HG03139 (cell line): ENCODE measurements at regions not wholly inside any gene's neighbourhood (a gene's known extent, or its start where the extent isn't known, plus 50 kb on each side); places are given as distances from the start of the nearest gene placed in this dataset.
"Not testable (repeated sequence)": the region's sequence is repeated elsewhere in the genome, so short reads cannot be mapped to it uniquely, and the experiment has no call there.

Experiments used
- ATAC-seq: cut with Tn5 transposase; IDR thresholded peaks from one replicate; pipeline ENCODE4 v1.9.1; 2021; ENCODE audit not compliant: unreplicated experiment

DNA sequence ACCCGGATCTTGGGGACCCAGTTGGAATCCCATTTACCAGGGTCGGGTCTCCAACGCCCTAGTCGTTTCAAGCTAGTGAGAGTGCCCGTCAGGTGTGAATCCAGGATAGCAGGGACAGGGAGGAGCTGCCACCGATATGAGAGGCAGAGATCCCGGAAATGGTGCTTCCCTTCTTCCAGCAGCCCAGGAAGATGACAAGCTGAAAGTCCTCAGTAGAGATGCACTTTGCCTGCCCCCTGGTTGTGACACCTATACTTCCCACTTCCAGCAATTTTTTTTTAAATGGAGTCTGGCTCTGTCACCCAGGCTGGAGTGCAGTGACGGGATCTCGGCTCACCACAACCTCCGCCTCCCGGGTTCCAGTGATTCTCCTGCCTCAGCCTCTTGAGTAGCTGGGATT lies 503.0 kb downstream of the NTRK3 start:
- no peak for ATAC-seq

DNA sequence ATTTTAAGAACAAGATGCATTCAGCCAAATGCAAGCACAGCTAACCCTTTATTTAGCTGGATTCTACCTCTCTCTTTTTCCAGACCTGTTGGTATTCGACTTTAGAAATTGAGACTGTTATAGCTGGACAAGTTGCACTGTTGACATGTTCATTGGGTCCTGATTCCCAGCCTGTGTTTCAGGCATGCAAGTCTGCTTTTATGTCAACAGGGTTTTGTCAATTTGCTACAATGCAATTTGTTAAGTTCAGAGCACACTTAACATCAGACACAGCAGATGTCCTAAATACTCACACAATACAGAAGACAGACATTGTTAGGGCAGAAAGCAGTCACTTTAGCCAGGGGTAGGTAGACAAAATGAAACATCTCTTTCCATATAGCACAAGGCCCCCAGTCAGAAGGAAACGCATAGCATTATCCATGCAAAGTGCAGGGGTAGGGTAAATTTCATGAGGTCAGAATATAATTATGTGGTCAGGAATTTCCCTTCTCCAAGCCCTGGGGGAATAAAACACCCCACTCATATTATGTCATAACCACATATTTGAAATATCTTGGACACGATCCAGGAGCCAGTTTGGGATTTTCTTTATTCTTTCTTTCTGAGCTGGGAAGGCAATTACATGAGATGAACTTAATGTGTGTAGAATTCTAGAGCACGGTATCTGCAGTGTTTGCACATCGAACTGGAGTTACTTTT lies 504.1 kb downstream of the NTRK3 start:
- ATAC-seq: no peak

DNA sequence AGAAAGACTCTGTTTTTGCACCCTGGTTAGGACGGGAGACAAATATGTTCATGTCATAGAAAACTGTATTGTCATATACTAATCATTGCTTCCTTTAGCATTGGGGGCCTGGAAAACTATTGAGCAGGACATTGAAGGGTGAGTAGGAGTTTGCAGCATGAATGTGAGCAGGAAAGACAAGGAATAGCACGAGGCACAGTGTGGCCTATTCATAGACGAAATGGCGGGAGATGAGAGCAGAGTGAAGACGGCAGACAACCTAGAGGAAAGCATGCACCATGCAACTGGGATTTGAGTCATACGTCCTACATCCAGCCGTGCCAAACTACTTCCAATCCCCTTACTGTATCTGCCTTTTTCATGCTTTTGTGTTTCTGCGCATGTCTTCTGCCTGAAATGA lies 508.1 kb downstream of the NTRK3 start:
- ATAC-seq: no peak

DNA sequence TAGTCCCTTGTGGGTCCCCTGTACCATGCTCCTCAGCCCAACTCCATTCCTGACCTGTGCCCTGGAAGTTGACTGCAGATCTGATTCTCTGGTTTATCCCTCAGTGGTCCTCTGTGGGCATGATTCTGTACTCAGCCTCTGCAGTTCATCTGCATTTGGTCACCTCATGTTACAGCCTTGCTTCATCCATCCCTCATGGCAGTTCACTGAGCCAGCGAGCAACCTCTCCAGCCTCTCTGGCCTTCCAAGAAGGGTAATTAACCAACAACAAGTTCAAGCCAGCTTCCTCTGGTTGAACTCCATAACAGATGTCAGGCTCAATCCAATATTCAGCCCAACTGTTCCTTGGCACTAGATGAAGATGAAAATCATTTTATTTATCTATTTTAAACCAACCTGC lies 509.5 kb downstream of the NTRK3 start:
- no peak for ATAC-seq

DNA sequence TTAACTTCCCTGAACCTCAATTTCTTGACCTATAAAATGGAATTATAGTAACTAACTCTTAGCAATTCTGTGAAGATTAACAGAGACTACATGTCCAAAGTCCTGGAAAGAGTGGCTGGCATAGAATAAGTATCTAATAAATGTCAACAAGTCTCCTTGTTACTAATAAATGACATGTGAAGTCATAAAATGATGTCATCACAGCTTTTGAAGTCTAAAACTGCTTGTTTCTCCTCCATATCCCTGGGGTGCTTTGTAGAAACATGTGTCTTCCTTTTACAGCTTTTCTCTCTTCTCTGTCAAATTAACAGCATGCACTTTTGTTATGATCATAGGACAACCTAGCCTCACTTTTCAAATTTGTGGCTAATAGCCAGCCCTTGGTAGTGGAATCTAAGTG lies 510.2 kb downstream of the NTRK3 start:
- no peak for ATAC-seq

DNA sequence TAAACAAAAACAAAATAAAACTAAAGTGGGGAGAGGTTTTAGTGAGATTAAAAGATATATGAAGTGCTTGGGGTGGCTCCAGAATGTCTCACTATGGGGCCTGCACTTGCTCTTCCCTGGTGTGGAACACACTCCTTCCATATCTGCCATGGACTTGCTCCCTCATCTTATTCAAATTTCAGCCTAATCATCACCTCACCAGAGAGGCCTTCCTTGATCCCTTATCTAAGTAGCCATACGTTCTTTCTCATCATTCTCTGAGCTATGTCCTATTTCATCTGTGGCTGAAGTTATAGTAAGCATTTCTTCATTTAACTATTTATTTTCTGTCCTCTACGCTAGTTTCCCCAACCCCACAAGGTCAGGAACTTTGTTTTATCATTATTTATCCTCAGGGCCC lies 511.7 kb downstream of the NTRK3 start:
- no peak for ATAC-seq

DNA sequence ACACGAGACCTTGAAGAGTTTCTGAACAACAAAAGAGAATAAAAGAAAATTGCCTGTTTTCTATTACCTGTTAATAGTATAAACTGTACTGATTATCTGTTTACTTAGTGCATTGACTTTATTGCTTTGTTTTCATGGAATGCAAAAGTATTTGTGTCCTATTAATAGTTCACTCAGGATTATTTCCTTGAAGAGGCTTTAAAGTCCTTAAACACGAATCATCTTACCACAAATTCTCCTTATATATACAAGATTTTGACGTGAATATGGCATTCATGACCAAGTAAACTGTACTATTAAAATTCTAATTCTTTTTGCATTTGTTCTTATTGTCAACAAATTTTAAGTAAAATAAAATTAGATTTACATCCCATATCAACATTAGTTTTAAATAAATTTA lies 513.0 kb downstream of the NTRK3 start:
- no peak for ATAC-seq

DNA sequence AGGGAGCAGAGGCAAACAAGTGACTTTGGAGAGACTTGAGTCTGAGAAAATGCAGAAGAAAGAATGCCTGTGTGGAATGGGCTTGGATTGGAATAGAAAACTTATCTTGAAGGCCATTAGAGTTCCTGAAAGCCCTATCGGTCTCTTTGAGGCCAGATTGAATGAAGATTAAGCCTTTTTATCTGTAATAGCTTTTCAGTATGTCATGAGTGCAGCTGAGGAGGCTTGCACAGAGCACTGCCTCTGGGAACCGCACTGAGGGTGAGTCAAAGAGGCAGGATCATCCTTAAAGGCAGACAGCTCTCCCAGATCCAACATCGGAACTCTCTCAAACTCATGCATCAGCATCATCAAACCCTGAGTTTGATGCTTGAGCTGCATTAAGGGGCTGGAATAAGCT lies 515.2 kb downstream of the NTRK3 start:
- ATAC-seq: no peak

DNA sequence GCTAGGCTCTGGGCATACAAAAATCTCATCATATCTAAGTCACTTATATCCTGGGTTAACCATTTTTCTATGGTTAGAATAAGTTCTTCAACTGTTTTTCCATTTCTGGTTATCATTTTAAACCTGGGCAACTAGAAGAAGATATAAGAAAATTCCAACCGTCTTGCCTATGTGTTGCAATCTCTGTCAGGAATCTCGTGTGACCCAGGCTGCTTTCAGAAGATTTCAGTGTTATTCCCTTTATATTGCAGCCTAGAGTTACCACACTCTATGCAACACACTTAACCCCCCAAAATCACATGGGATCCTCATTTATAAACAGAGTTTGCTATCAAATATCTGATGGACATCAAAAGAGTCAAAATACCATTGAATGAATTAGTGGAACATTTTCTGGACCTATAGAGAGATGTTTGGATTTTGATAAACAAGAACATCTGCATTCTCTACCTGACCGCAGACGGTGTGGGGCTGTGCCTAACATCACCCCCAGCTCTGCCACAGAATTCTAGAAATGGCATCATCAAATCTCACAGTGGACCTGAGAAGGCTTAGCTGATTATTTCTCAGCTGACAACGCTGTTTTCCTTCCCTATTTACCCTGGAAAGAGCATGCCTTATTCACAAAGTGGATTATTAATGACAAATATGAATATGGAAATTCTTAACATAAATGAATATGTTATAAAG lies 515.7 kb downstream of the NTRK3 start:
- ATAC-seq: no peak

DNA sequence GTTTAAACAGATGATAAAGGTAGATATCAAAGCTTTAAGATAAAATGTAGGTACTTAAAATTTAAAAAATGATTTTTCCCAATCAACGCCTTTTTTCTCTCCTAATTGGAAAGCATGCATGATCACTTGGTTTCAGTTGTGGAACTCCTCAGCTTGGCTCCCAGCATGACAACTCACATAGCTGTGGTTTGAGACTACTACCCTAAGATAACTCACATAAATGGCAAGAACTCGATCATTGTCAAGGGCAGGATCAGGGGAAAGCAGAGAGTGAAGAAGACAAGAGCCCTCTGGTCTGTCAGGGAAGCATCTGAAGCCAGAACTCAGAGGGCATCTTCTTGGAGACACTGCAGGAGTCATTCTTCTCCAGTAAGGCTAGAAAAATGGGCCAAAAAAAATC lies 516.7 kb downstream of the NTRK3 start:
- no peak for ATAC-seq

DNA sequence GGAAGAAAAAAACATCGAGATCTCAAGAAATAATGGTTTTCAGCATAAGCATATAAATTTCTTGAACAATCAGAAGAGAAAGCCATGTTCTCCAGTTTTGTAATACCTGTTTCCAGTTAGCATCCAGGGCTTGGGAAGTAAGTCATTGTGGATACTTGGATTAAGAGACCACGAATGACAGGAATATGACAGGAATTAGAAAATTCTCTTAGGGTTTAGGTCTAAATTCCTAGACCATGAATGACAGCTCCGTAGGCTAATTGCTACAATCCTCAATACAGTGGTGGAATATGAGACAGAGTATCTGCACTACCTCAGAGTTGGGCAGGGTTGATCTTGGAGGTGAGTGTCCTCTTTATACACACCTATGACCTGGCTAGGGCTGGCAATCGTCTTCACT lies 517.5 kb downstream of the NTRK3 start:
- no peak for ATAC-seq

DNA sequence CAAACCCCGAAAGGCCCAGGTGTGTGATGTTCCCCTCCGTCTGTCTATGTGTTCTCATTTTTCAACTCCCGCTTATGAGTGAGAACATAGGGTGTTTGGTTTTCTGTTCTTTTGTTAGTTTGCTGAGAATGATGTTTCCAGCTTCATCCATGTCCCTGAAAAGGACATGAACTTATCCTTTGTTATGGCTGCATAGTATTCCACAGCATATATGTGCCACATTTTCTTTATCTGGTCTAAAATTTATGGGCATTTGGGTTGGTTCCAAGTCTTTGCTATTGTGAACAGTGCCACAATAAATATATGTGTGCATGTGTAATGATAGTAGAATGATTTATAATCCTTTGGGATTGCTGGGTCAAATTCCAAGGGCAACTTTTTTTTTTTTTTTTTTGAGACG lies 519.1 kb downstream of the NTRK3 start:
- ATAC-seq: not testable (repeated sequence)

DNA sequence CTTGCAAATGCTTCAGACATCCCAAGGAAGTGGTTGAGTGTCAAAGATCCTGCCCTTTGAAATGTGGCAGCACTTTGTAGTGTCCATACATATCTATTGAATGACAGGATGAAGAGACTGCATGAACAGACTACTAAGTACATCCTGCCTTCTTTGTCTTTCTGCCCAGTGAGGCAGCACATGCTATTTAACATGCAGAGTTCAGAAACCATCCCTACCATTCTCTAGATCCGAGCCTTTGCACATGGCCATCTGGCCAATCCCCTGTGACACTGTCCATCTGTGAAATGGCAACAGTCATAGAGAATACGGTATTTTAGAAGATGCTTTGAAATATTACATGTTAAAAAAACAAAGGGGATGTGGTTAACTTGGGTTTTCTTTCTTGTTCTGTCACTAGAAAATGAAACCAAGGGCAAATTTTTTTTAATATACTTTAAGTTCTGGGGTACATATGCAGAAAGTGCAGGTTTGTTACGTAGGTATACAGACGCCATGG lies 519.6 kb downstream of the NTRK3 start:
- ATAC-seq: no peak

DNA sequence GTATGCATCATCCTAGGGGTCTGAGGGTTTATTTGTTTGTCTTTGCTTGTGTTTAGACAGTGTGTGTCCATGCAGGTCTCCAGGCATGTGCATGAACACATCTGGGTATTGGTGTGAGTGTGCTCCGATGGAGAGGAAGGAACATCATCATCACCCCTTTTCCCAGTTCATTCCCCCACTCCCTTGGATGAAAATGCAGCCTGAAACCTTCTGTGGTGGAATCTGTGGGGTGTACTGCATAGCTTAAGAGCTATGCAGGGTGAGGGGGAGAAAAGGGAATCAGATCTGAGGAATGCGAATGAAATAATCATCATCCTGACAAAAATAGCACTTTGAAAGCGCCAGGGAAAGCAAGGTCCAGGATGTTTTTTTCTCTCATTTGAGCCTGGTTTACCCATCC lies 520.1 kb downstream of the NTRK3 start:
- no peak for ATAC-seq

DNA sequence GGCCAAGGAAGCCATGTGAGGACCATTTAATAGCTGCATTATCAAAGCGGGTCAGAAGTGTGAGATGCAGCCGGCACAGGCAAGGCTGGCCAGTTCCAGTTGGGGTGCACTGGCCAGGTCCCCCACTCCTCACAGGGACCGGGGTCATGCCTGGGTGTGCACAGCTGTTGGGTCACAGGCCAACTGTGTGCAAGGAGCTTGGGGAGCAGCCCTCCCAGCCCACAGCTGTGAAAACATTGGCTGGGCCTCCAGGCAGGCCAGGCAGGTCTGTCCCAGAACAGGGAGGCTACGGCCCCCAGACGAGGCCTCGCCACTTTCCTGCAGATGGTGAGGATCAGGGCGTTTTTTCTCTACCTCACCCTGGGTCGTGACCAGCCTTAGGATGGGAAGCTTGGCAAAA lies 521.0 kb downstream of the NTRK3 start:
- no peak for ATAC-seq

DNA sequence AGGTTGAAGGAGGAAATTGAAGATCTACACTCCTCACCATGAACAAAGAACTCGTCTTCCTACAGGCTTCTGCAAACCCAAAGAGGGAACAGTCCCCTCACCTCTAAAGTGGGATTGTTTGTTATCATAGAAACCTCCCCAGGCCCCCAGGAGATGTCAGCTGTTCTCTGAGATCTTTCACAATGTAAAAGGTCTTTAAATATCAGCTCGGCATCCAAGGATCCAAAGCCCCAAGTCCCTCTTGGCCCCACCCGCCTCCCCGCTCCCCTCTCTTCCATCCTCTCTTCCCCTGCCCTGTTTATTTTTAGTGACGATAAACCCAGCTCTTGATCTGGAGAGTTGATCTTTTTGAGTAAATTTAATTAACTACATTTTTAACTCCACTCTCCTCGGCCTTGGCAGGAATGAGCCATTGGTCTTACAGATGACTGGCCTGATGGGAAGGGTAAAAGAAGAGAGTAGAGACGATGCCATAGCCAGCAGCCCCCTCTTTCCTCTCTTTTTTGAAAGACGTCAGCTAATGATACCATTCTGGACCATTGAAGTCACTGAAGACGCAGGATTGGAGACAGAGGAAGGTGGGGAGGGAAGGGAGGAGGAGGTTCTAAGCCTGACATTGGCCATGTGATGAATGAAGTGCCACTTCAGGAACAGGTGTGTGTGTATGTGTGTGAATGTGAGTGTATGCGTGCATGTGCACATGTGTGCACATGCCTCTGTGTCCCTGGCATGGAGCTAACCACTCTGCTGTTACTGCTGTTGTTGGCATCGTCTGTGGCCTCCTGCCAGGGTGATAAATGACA lies 521.8 kb downstream of the NTRK3 start:
- no peak for ATAC-seq

DNA sequence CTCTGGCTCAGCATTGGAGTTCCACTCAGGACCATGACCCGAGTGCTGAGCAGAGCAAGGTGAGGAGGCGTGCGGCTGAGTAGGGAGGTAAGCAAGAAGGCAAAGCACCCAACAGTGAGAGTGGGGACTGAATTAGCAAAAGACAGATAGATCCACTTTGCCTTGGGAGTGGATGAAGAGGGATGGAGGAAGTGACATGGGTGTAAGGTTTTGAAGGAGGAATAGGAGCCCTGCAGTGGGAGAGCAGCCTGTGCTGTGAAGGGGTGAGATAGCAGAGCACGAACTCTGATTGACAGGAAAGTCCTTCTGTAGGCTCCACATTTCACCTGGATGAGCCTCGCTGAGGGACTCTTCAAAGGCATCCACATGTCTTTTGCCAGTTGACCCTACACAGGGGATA lies 522.6 kb downstream of the NTRK3 start:
- ATAC-seq: no peak

DNA sequence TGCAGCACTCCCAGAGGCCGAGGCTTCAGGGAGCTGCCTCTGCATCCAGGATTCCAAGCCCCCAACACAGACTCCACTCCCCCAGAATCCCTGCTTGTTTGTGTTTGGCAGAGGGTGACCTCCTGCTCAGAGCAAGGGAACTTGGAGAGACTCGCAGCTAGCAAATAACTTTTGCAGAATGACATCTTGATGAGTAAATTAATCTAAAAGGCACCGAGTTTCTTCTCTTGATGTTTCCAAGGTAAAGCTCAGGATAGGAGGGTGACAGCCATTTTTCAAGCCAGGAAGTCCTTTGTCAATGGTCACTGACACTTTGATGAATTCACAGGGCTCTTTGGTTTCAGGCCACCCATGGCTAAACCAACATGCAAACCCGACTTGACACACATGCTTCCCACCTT lies 523.0 kb downstream of the NTRK3 start:
- ATAC-seq: no peak

DNA sequence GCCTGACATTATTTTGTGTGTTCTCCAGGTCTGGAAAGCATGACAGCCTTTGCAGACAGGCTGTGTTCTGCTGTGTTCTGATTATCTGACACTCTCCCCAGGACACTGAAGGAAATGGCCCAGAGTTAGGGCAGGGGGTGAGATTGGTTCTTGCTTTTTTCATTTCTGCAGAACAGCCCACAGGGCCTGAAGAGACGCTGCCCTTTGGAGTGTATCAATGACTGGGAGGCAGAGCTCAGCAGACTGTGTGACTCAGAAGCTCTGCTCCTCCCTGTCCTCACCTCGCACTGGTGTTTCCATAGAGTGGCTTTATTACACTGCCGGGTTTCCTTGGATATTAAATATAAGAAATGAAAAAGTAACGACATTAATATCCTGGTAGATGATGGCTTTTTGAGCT lies 523.6 kb downstream of the NTRK3 start:
- ATAC-seq: no peak

DNA sequence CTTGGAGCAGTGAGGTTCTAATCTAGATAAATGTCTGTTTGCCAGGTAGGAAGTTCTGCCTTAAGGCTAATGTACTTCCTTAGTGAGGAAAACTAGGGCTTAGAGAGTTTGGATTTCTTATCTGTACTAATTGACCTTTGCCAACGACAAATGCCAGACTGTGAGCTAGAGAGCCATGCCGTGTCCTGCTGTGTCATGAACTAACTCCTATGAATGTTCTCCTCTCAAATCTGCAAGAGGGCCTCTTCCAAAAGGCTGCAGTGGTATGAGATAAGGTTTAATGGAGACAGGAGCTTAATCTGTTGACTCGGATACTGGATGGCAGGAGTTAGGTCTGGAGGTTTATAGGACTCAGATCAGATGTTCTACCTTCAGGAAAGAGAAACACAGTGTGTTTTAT lies 524.9 kb downstream of the NTRK3 start:
- no peak for ATAC-seq

DNA sequence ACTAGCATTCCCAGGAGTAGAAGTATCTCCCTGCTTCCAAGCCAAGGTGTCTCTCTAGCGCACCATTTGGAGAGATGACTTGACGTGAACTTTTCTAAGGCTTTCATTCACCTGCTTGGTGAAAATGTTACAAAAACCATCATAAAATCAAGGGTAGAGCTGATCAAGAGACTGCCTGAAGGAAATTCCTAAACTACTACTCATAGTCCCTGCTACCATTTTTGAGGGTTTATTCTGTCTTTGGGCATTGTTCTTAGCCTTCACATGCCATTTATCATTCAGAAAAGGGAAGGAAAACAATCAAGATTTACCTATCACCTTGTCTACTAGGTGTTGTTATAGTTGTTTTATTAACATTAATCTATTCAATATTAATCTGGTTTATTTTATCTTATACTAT lies 525.8 kb downstream of the NTRK3 start:
- no peak for ATAC-seq

DNA sequence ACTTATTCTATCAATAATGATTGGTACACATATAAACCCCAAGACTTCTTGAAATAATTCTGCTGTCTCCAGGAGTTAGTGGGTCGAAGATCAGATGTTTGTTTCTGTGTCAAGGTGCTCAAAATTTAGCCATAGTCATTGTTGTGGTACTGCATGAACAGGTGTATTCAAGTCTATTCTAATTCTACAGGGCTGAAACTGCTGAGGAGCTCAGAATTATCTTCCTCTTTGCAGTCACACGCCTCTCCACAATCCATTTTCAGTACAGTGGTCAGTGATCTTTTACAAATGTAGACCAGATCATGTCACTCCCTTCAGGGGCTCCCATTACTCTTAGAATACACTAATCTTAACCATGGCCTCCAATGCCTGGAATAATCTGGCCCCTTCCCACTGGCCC lies 527.5 kb downstream of the NTRK3 start:
- no peak for ATAC-seq
